ENCODE measurements at regions not wholly inside any gene's neighbourhood (a gene's known extent, or its start where the extent isn't known, plus 50 kb on each side); places are given as distances from the start of the nearest gene placed in this dataset.

- ATAC-seq: no peak
- DNase-seq (ENCODE audit: low spot score): no peak
- intact Hi-C loops (cut with DNase I): no loop called here
These were observed 95.2 kb upstream of the CDIN1 start for GRCh38 chr15:36484038-36484778.

GRCh38 chr15:36491912-36492311 is 87.5 kb upstream of the CDIN1 start:
- intact Hi-C loops (cut with DNase I): no loop called here
- no peak for ATAC-seq
- DNase-seq (ENCODE audit: low spot score): no peak

DNA sequence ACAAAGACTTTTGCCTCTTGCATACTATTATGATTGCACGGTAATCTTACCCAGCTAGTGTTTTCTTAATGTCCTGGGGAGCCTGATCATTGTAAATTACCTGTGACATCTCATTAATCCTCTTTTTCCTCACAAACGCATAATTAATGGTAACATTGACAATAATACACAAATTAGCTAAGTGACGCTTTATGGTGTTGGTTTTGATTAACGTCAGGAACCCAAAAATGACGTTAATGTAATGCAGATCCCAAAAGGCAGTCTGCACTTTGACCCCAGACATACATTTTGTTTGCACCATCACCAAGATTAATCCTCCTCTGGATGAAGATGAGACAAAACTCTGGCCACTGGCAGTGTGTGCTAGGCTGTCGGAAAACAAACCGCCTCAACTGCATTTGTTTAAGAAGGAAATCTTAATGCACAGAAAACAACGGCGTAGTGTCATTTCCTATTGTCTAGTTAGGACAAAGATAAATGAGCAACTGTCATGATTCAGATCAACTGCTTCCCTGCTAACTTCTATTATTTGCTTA is 83.9 kb upstream of the CDIN1 start:
- DNase-seq (ENCODE audit: low spot score): no peak
- intact Hi-C loops (cut with DNase I): no loop called here

GRCh38 chr15:36497901-36498300 is 81.5 kb upstream of the CDIN1 start:
- ATAC-seq (no peak), DNase-seq (ENCODE audit: low spot score) (no peak)
- intact Hi-C loops (cut with DNase I): no loop called here

More for the DNA sequence above, 83.9 kb upstream of the CDIN1 start:
- ATAC-seq: no peak

GRCh38 chr15:36498401-36498800 is 81.0 kb upstream of the CDIN1 start:
- DNase-seq (ENCODE audit: low spot score) (no peak), ATAC-seq (no peak)
- intact Hi-C loops (cut with DNase I): no loop called here

DNA sequence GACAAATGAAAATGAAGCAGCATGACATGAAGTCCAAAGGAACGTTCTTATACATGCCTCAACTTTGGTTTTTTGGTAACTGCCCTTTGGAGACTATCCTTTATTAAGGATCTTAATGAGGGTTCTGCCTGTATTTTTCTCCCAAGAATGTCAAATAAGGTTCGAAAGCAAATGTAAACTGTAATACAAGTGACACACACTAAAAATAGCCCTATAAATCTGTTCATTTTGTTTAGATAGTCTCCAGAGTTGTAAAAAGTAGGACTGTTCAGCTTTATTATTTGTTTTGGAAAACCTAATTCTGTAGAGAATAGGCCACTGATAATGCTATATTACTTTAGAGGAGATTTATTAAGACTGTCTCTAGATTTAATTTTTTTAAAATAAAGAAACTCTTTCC is 80.5 kb upstream of the CDIN1 start:
- intact Hi-C loops (cut with DNase I): no loop called here
- DNase-seq (ENCODE audit: low spot score): no peak
- no peak for ATAC-seq

- DNase-seq (ENCODE audit: low spot score) (no peak), ATAC-seq (no peak)
- intact Hi-C loops (cut with DNase I): no loop called here
These were observed 79.7 kb upstream of the CDIN1 start for GRCh38 chr15:36499412-36500389.

DNA sequence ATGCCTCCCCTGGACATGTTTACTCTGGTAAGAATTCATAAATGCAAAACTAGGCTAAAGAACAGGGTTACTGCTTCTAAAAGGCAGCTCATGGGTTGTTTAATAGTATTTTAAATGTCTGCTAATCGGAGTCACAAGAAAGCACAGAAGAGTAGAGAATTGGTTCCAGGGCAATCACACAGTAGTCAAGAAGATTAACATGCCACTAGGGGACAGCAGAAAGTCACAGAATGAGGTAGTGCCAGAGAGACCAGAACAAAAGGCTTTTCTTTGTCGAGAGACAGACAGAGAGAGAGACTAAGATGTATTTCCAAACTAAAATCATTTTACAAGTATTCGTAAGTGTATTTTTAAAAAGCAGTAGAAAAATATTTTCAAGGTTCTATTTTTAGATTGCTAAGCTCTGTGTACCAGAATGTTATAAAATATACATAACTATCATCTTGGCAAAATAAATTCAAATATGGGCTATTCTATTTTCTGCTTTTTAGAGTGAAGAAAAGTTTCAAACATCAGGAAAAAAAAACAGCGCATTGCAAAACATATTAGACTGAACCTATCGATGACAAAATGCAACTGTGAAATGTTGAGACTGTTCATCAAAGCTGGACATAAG is 78.3 kb upstream of the CDIN1 start:
- intact Hi-C loops (cut with DNase I): no loop called here
- DNase-seq (ENCODE audit: low spot score) (no peak), ATAC-seq (peak; percentile 84)

- ATAC-seq (no peak), DNase-seq (ENCODE audit: low spot score) (no peak)
- intact Hi-C loops (cut with DNase I): no loop called here
These were observed 76.9 kb upstream of the CDIN1 start for GRCh38 chr15:36502509-36502908.

- intact Hi-C loops (cut with DNase I): no loop called here
- no peak for ATAC-seq
- no peak for DNase-seq (ENCODE audit: low spot score)
These were observed 72.6 kb upstream of the CDIN1 start for GRCh38 chr15:36506733-36507356.

GRCh38 chr15:36507458-36507857 is 72.0 kb upstream of the CDIN1 start:
- intact Hi-C loops (cut with DNase I): no loop called here
- DNase-seq (ENCODE audit: low spot score): no peak
- ATAC-seq: no peak

DNA sequence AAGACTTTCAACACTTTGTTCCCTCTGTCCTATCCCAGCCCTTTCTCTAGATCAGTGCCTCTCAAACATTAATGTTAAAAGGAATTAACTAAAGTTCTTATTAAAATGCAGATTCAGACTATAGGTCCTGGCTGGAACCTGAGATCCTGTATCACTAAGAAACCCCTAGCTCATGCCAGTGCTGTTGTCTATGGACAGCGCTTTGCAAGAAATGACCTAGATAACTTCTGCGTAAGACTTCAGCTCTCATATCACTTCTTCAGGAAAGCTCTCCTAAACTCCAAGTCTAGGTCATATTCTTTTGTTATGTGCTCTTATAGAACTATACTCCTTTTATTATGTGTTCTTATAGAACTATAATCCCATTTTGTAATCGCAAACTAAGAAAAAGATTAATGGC is 67.8 kb upstream of the CDIN1 start:
- intact Hi-C loops (cut with DNase I): no loop called here
- DNase-seq (ENCODE audit: low spot score) (no peak), ATAC-seq (no peak)

DNA sequence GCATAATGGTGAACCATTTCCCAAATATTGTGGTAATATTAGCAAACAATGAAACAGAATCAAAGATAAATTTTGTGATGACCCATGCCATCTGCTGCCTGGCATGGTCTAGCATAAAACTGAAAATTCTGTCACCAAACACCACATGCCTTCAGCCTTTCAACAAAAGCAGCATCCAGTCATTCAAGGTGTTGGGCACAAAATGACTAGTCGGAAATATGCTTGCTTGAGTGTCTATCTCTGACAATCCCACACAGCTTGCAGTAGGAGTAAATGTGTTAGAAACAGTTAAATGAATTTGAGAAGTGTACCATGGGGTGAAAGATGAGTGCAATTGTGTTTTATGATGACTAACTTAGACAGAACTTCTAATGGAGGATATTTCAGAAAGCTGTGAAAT is 61.7 kb upstream of the CDIN1 start:
- ATAC-seq (no peak), DNase-seq (ENCODE audit: low spot score) (no peak)
- intact Hi-C loops (cut with DNase I): no loop called here

DNA sequence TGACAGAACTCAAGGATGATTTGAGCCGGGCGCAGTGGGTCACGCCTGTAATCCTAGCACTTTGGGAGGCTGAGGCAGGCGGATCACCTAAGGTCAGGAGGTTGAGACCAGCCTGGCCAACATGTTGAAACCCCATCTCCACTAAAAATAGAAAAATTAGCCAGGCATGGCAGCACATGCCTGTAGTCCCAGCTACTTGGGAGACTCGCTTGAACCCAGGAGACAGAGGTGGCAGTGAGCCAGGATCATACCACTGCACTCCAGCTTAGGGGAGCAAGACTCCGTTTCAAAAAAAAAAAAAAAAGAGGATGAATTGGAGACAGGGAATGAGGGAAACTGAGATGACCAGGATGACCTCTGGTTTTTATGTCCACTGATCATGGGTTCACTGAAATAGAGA is 60.4 kb upstream of the CDIN1 start:
- intact Hi-C loops (cut with DNase I): no loop called here
- ATAC-seq (no peak), DNase-seq (ENCODE audit: low spot score) (no peak)

DNA sequence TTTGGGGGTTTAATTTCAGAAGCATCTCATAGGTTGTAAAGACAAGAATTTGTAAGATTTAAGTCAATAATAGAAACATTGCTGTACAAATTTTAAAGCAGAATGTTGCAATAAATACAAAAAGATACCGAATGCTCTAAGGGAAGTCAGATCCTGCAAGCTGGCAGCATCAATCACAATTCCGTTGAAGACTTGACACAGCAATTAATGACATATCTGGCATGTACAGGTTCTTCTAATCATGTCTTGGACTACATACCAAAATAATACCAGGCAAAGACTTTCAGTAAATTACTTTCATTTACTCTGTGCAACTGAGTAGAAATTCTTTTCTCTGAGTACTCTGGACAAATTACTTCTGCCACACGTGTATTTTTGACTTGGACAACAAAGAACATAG is 54.0 kb upstream of the CDIN1 start:
- DNase-seq (ENCODE audit: low spot score) (no peak), ATAC-seq (no peak)
- intact Hi-C loops (cut with DNase I): no loop called here

GRCh38 chr15:36527235-36528162 is 51.9 kb upstream of the CDIN1 start:
- DNase-seq (ENCODE audit: low spot score) (no peak), ATAC-seq (no peak)
- intact Hi-C loops (cut with DNase I): no loop called here

DNA sequence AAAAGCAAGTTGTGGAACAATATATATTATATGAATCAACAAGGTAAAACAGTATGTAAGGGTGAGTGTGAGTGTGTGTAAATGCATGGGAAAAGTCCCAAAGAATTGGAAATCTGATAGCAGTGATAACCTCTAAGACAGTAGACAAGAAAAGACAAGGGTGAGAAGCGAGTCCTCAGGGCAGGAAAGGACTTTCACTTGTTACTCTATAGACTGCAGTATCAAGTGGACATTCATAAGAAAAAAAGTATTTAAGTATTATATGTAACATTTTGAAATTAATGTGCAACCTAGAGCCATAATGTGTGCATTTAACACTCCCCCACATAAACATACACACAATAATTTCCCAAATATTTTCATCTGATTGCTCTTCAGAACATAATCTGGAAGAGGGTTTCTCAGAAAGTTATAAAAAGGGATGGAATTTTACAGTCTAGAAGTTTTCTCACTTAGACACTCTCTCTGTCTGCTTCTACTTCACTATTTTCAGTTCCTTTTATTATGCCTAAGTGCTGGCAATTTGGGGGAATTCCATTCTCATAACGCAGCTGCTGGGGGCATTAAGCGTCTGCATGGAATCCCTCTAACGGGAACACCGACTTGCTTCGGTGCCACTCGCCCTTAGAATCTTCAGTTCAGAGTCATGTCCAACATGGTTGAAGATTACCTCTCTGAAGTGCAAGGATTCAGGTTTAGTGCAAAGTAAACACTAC is 50.0 kb upstream of the CDIN1 start:
- intact Hi-C loops (cut with DNase I): no loop called here
- no peak for ATAC-seq
- DNase-seq (ENCODE audit: low spot score): no peak
